Stimulated activated CD4-positive, alpha-beta T cell treated with anti-CD3 and anti-CD28 coated beads, Interleukin-1b, Interleukin-23, amount 100 ng/mL, for 1 hour (primary cell): ENCODE measurements at regions not wholly inside any gene's neighbourhood (a gene's known extent, or its start where the extent isn't known, plus 50 kb on each side); places are given as distances from the start of the nearest gene placed in this dataset.
"Not testable (repeated sequence)": the region's sequence is repeated elsewhere in the genome, so short reads cannot be mapped to it uniquely, and the experiment has no call there.

Experiments used
- DNase-seq, 2 donors: peaks; one replicate each; pipeline ENCODE4 v3.0.0-alpha.2; 2020; ENCODE audit warnings: low read depth in 2 of 2

DNA sequence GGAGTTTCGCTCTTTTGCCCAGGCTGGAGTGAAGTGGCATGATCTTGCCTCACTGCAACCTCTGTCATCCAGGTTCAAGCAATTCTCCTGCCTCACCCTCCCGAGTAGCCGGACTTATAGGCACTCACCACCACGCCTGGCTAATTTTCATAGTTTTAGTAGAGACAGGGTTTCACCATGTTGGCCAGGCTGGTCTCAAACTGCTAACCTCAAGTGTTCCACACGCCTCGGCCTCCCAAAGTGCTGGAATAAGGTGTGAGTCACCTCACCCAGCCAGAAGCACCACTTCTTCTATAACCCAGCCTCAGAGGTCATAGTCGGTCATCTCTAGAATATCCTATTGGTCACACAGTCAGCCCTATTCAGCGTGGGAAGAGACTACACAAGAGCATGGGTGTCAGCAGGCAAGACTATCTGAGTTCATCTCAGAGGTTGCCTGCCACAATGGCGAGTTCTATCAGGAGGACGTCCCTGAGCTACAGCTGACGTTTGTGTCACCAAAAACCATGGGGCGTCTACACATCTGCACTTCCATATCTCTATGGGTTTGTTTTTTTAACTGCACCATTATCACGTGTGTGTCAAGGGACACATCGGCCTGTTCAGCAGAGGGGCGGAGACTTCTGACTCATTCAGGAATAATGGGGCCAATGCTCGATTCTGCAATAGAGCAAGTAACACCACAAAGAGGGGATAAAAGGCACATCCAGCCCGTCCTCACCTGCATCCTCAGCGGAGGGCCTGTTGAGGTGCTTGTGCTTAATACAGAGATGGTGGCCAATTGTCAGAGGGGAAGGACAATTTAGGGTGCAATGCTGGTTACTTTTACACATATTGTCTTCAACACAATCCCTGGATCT, 256.3 kb upstream of the IRF2BP2 start:
- DNase-seq: no peak

DNA sequence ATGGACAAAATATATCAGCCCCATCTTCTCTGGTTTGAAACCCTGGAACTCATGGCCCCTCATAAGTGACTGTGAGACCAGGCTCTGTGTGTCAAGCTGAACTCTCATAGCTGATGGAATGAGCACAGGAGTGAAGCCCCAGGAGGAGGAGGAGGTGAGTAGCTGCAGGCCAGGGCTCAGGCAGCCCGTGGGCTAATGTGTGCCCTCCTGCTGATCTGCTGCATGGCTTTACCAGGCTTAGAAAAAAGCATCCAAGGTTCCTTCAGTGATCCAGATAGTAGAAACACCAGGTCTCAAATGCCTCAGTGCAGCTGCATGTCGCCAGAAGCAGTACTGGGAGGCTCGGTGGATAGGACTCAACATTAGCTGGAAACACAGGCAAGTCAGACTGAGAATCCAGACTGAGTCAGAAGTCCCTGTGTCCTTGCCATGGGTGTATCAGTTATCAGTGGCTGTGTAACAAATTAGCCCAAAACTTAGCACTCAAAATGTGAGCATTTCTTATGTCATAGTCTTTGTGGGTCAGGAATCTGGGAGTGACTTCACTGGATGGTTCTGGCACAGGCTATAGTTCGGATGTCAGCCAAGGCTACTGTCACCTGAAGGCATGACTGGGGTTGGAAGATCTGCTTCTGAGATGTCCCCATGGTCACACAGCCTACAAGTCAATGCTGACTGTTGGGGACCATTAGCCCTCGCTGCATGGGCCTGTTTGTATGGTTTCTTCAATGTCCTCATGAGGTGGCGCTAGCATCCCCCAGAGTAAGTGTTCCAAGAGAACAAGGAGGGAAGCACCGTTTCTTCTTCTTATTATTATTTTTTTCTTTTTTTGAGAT, 255.4 kb upstream of the IRF2BP2 start:
- DNase-seq: no peak

DNA sequence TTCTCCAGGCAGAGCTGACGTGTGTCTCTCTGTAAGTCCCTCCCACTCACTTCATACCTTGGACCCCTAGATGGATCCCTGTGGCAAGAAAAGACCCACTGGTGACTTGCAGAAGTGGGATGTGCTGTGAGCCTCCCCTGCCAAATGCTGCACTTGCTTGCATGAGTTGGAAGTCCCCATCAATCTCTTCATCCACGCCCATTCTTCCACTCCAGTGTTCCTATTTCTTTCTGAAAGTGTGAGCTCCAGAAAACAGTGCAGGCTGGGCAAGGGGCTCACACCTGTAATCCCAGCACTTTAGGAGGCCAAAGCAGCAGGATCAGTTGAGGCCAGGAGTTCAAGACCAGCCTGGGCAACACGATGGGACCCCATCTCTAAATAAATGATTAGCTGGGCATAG, 254.1 kb upstream of the IRF2BP2 start:
- no peak for DNase-seq

DNA sequence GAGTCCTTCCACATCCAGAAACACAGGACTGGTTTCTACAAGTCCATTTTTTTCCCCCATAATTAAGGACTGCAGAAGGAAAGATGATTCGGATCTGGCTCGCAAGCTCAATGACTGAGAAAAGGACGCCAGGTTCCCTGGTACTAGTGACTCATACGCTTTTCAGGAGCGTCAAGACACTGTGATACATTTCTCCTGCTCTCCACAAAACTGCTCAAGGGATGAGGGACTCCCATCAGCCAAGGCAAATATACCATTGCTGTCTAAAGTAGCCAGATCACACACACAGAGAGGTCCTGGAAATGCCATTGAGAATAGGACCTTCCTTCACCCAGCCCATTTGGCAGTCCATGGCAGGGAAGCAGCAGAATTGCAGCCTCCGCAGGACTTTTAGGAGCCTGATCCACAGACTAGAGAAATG, 253.6 kb upstream of the IRF2BP2 start:
- DNase-seq: no peak

DNA sequence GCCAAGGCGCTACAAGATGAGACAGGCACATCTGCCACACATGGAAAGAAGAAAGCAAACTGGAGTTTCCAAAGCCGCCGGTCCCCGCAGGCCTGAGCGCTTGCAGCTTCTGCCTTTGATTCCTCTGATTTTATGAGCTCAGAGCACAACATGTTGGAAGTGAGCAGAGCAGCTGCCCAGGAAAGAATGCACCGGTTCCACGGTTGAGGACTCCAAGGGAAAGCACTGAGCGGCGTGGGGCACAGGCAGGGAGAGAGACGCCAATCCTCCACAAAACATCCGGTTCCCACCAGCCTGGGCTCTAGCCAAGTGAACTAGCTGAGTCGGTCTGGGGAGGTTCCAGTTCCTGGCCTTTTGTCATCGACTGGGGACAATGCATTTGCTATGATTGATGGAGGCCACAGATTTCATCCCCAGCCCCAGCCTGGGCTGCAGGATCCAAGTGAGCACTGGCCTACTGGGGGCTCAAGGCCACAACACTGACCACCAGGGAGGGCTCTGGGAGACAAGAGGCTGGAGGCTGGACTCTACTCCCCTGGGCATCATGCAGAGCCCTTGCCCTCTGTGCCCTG, 253.1 kb upstream of the IRF2BP2 start:
- DNase-seq: no peak

DNA sequence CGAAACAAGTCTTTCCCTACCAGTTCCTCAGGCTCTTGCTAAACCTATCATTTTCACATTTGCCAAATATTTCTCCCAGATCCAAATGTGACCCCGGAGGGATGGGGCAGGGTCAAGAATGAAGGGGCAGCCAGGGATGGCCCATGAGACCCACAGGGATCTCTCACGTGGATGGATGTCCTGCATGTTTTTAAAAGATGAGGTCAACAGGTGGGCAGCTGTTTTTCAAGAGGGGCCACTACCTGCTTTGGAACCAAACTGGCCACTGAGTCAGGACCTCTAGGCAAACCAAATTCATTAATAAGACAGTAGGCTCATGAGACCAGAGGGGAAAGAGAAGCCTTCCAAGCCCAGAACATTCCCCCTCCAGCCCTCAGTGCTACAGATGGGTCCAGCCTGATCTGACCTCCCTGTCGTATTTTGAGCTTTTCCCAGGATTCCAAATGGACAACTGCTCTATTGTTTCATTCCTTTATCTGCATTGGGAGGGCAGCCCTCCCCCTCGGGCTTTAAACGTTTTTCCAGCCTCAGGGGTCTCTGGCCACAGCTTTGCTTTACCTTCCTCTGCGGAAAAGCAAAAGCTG, 252.5 kb upstream of the IRF2BP2 start:
- DNase-seq: no peak

DNA sequence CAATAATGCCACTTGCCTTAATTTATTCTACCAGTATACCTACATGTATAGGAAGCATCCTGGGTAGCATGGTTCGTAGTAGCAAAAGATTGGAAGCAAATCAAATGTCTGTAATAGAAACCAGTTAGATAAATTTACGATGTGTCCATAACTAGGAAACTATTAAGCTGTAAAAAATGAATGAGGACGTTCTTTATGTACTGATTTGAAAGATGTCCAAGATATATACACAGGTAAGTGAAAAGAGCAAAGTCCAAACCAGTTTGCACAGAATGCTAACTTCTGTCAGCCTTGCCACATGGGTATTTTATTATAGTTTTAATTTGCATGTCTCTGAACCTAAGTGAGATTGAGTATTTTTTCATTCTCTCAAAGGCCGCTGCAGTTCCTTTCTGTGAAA, 251.8 kb upstream of the IRF2BP2 start:
- no peak for DNase-seq

DNA sequence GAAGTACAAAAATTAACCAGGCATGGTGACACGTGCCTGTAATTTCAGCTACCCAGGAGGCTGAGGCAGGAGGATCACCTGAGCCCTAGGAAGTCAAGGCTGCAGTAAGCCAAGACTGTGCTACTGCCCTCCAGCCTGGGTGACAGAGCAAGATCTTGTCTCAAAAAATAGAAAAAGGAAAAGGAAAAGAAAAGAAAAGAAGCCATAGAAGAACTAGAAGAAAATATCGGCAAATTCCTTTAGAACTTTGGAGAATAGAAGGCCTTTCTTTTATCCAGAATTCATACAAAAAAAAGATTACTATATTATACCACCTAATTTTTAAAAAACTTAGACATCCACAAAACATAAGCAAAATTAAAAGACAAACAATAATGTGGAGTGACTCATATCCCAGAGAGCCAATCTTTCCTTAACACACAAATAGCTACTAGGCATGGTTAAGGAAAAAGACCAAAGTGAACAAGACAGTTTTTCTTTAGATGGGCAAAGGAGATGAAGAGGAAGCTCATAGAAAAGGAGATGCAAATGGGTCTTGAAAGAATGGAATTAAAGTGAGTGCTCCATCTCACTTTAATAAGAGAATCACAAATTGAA, 251.1 kb upstream of the IRF2BP2 start:
- no peak for DNase-seq

DNA sequence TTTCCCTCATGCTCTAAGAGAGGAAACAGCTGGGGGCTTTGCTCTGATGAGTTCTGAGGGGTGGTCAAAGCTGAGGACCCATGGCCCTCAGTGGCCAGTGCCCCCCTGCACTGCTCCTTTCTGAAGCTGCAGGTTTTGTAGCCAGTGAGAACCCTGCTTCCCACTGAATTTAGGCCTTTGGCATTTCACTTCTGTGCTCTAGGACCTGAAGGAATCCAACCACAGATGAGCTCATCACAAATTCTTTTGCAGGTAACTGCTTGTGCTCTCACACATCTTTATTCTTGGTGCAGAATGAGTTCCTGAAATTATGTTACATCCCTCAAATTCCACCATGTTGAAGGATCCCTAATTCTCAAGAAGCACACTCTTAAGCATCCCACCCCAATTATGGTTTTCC, 248.7 kb upstream of the IRF2BP2 start:
- DNase-seq: no peak

DNA sequence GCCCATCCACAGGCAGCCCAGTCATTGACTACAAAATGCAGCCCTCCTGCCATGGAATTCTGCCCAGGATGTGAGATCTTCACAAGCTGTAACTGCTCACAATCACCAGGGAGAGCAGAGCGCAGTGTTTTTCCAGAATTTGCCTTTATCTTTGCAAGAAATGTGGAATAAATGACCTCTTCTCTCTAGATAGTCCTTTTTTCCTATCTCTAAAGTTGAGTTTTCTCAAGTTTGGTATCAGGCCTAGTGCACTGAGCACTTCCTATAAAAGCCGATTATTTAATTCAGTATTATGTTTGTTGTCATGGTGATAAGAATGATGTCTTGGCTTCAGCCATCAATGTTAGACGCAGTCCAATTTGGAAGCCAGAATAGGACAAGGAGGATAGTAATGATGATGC, 246.9 kb upstream of the IRF2BP2 start:
- no peak for DNase-seq

DNA sequence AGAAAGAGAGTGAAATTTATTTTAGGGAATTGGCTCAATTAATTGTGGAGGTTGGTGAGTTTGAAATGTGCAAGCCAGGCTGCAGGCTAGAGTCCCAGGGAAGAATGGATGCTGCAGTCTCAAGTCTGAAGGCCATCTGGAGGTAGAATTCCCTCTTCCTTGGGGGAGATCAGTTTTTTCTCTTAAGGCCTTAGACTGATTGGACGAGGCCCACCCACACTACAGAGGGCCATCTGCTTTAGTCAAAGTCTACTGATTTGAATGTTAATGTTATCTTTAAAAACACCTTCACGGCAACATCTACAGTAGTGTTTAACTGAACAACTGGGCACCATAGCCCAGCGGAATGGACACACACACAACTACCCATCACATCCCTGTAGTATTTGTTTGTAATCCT, 245.9 kb upstream of the IRF2BP2 start:
- no peak for DNase-seq

DNA sequence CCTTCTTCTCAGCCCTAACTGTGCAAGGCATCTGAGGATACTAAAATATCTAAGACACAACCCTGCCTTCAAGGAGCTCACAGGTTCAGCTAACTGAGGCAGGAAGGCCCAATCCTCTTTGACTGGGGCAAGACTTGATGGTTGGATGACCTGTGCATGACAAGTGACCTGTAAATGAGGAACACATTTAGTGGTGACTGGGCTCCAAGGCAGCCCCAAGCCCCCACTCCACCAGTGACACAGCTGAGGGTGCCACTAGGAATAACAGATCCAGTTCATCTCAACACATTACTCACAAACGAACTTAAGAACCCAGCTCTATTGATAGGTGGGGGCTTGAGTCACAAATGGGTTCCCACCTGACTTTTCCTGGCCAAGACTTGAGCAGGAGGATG, 244.7 kb upstream of the IRF2BP2 start:
- no peak for DNase-seq

DNA sequence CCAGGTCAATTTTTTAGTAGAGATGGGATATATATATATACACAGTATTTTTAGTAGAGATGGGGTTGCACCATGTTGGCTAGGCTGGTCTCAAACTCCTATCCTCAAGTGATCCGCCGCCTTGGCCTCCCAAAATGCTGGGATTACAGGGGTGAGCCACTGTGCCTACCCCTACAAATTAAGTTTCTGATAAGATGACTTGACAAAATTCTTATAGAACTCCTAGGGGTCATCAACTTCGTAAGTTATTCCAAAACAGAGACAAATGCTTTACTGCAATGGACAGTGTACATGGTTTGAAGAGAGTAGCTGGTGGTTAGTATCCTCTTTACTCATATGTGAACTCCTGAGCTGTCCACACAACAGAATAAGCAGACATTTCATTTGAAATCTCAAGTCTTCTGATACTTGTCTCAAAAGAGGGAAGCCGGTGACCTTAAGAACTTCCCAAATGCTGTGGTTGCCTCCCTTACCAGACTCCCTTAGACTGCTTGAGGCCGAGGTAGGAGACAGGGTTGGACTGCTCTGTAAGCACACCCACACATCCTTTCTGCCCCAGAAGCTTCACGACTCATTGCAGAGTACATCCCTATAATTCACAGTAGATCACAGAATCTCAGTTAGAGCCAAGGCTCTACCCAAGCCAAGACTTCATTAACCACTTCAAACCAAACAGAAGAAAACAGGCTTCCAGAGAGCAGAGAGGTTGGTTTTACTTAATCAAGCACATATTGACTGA, 244.1 kb upstream of the IRF2BP2 start:
- no peak for DNase-seq

DNA sequence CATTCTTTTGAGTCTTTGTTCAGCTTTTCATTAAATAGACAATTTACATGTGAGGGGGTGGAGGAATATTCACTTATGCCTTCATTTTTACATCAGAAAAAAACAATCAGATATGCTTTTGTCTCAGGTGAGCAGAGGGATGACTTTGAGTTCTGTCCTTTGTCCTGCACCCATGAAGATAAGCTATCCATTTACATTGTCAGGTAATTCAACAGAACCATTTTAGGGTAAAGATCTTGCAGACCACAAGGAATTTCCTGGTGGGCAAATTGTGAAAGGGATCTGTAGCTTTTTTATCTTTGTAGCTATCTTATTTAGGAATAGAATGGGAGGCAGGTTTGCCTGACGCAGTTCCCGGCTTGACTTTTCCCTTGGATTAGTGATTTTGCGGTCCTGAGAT, 242.7 kb upstream of the IRF2BP2 start:
- no peak for DNase-seq

DNA sequence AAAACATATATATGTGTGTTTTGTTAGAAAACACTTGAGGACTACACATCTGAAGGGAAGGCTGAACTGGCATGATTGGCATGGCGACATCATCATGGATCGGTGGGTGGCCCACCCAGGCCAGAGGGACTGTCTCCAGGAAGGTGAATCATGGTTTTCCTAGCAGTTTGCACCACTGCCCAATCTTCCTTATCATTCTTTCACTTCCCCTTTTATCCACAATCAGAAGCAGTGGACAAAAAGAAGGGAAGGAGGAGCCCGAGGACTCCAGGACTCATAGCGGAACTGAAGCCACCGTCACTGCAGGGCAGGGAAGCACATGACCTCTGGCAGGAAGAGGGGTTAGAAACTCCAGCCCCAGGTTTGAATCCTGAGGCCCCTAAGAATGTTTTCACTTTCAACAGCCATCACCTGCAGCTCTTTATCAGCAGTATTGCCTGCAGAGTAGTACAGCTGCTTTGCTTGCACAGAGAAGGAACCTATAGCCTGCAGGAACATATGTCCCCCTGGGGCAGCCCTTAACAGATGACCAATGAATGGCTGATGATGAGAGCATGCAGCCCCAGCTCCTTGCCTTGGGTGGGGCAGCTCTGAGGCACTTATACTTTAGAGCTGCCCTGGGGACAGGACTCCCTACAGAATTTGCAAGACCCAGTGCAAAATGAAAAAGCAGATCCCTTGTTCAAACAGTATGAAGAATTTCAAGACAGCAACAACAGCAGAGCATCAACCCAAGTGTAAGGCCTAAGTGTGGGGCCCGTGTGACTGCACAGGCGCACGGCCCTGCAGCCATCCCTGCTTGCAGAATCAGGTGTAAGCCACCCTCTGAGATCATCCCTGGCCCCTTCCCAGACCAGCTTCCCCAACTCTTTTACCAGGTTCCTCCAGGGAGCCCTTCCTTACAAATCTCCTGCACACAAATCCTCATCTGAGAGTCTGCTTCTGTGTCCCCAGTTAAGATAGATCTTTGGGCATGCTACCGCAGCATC, 241.8 kb upstream of the IRF2BP2 start:
- no peak for DNase-seq

DNA sequence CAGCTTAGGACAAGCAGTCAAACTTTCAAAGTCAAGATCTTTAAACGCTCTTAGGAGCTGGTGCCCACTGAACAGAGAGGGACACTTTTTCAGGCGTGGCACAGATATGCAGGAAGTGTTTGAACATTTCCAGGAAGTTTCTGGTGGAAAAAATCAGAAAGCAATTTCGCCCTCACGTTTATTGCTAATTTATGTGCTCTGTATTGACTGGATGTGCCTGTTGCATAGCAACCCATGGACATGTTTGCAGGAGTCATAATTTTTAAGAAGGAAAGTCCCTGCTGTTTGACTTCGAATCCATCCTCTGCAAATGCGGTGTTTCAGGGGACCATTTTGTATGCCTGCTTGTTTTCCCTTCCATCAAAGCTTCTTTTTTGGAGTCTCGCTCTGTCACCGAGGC, 239.9 kb upstream of the IRF2BP2 start:
- no peak for DNase-seq

DNA sequence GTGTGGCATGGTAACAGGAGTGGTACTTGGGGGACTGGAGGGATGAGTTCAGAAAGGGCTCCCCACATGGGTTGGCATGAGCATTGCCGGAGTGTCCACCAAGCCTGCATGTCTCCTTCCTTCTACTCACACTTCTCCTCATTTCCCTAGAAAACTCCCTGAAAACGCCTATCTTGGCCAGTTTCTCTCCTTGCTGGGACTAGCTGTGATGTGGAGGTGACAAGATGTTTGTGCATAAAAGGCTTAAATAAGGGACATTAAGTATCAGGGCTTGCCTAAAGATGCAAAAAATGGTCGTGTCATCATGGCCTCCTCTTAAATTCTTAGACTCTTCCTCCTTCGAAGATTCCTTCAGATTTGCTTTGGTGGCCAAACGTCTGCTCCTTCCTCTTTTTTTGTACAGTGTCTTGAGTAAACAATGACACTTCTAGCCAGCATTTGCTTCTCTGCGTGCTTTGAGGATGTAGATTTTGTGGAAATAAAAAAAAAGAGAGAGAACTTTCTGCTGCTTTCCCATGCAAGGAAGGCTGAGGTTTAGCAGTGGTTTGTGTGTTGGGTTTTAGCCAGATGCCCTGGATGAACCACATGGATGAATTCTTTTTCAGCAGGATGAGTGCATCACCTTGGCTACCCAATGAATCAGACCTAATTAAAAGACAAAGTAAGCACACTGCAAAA, 239.1 kb upstream of the IRF2BP2 start:
- no peak for DNase-seq

DNA sequence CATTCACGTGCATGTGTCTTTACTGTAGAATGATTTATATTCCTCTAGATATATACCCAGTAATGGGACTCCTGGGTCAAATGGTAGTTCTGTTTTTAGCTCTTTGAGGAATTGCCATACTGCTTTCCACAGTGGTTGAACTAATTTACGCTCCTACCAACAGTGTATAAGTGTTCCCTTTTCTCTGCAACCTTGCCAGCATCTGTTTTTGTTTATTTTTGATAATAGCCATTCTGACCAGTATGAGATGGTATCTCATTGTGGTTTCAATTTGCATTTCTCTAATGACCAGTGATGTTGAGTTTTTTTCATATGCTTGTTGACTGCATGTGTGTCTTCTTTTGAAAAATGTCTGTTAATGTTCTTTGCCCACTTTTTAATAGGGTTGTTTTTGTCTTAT, 236.8 kb upstream of the IRF2BP2 start:
- DNase-seq: not testable (repeated sequence)

DNA sequence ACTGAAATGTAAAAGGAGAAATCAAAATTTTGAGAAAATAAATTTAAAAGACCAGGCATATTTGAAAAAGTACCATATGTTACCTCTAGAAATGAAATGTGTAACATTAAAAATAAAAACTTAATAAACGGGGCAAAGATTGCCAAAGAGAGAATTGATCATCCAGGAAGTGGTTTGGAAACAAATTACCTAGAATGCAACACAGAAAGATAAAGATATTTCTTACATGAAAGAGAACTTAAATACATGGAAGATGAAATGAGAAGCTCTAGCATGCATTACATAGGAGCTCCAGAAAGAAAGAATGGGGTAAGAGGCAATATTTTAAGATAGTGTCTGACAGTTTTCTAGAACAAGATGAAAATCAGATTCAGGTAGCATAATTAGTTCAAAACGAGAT, 235.9 kb upstream of the IRF2BP2 start:
- DNase-seq: no peak
